H1 (cell line): ENCODE measurements at regions not wholly inside any gene's neighbourhood (a gene's known extent, or its start where the extent isn't known, plus 50 kb on each side); places are given as distances from the start of the nearest gene placed in this dataset.

ENCODE experiments used
- ATF3 ChIP-seq: IDR thresholded peaks from 2 replicates; pipeline ENCODE4 v1.6.1; 2011; ENCODE audit warnings: low read depth, mild to moderate bottlenecking, low read length; ENCODE audit not compliant: insufficient read depth
- BRCA1 ChIP-seq: IDR thresholded peaks from 2 replicates; pipeline ENCODE4 v1.6.1; 2012; ENCODE audit warnings: low read depth, low read length, improper control_type of control experiment
- CHD2 ChIP-seq: IDR thresholded peaks from 2 replicates; pipeline ENCODE4 v1.6.1; 2012; ENCODE audit warnings: low read length, improper control_type of control experiment
- CHD7 ChIP-seq: fragments of 300-600 bp; sonication (generic); IDR thresholded peaks from 2 replicates; pipeline ENCODE4 v1.7.1; 2012; ENCODE audit warnings: low read length, moderate library complexity, mild to moderate bottlenecking, inconsistent platforms; ENCODE audit not compliant: insufficient replicate concordance
- CTCF ChIP-seq, 3 experiments: IDR thresholded peaks; 1 replicate in 2 of 3; 2 replicates in 1 of 3; pipeline versions ENCODE4 v1.5.1 to v1.6.1; 2011; ENCODE audit warnings: low read length in 3 of 3, mild to moderate bottlenecking in 3 of 3, inconsistent platforms in 2 of 3, low read depth in 1 of 3, moderate library complexity in 1 of 3; ENCODE audit not compliant: insufficient read depth in 1 of 3; ENCODE audit errors: control extremely low read depth in 1 of 3
- EP300 ChIP-seq, 2 experiments: IDR thresholded peaks; 1 replicate in 1 of 2; 2 replicates in 1 of 2; pipeline ENCODE4 v1.6.1; 2011 to 2012; ENCODE audit warnings: low read depth in 2 of 2, low read length in 2 of 2, mild to moderate bottlenecking in 2 of 2, borderline replicate concordance in 1 of 2, inconsistent platforms in 1 of 2, moderate library complexity in 1 of 2
- EZH2 ChIP-seq: fragments of 200-600 bp; sonication (generic); IDR thresholded peaks from 2 replicates; pipeline ENCODE4 v1.7.1; 2012; ENCODE audit warnings: low read depth, mild to moderate bottlenecking, moderate library complexity, low read length, inconsistent platforms; ENCODE audit not compliant: severe bottlenecking
- GABPA ChIP-seq: IDR thresholded peaks from 2 replicates; pipeline ENCODE4 v1.6.1; 2011; ENCODE audit warnings: mild to moderate bottlenecking, low read length, moderate library complexity, borderline replicate concordance; ENCODE audit not compliant: insufficient read depth
- POLR2AphosphoS5 ChIP-seq: IDR thresholded peaks from 2 replicates; pipeline ENCODE4 v1.6.1; 2011; ENCODE audit warnings: low read depth, low read length
- RAD21 ChIP-seq, 2 experiments: IDR thresholded peaks in 1 of 2; conservative IDR thresholded peaks in 1 of 2; 2 replicates each; pipeline ENCODE4 v1.6.1; 2011; ENCODE audit warnings: low read depth in 2 of 2, low read length in 2 of 2, improper control_type of control experiment in 1 of 2, inconsistent platforms in 1 of 2, mild to moderate bottlenecking in 1 of 2, moderate library complexity in 1 of 2
- RXRA ChIP-seq: IDR thresholded peaks from 2 replicates; pipeline ENCODE4 v1.6.1; 2011; ENCODE audit warnings: low read depth, mild to moderate bottlenecking, low read length, moderate library complexity; ENCODE audit not compliant: insufficient read depth
- SP4 ChIP-seq: IDR thresholded peaks from 2 replicates; pipeline ENCODE4 v1.6.1; 2012; ENCODE audit warnings: low read length, inconsistent platforms
- SRF ChIP-seq: IDR thresholded peaks from 2 replicates; pipeline ENCODE4 v1.6.1; 2011; ENCODE audit warnings: mild to moderate bottlenecking, low read depth, low read length, moderate library complexity
- SUZ12 ChIP-seq: fragments of 200-600 bp; sonication (generic); IDR thresholded peaks from 2 replicates; pipeline ENCODE4 v1.6.1; 2012; ENCODE audit warnings: mild to moderate bottlenecking, inconsistent platforms, low read length, moderate library complexity, mixed read lengths

GRCh38 chr2:7458066-7458465 is 540.9 kb downstream of the RNF144A start:
- TF ChIP-seq CHD7 (no peak), BRCA1 (no peak), EP300 (IDR thresholded peaks at IDR 0.05; ENCODE audit: borderline replicate concordance in 1 of 2, low read depth in 2 of 2, low read length in 2 of 2) (no peak), POLR2AphosphoS5 (no peak), CTCF (IDR thresholded peaks at IDR 0.05; ENCODE audit: control extremely low read depth in 1 of 3, insufficient read depth in 1 of 3, low read depth in 1 of 3, low read length in 3 of 3) (no peak), EZH2 (no peak), SP4 (no peak), RXRA (no peak), RAD21 (IDR thresholded peaks at IDR 0.05 in 1 of 2, conservative IDR thresholded peaks at IDR 0.05 in 1 of 2; ENCODE audit: low read depth in 2 of 2, low read length in 2 of 2) (no peak), GABPA (no peak), CHD2 (no peak), SRF (no peak), ATF3 (no peak), SUZ12 (no peak)
